ENCODE measurements at regions not wholly inside any gene's neighbourhood (a gene's known extent, or its start where the extent isn't known, plus 50 kb on each side); places are given as distances from the start of the nearest gene placed in this dataset.
A peak's percentile ranks its signal among the peaks of the same experiment; 100 is the strongest.

DNA sequence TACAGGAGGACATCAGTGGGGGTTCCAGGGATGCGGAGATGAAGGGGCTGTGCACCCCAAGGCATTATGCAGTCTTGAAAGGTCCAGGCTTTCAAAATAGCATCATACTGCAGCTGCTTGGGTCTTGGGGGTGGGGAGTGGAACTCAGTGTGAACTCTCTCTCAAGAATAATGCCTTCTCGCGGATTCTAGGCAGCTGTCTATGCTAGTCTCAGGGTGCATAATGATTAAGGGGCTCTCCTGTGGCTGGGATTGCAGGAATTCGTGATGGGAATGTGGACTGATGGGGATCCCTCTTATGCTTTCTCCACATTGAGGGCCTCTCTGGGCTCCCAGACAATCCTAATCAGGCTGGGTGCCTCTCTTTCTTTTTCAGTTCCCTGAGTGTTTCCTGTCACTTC lies 172.2 kb upstream of the ARHGAP24 start:
- Histone ChIP-seq H3K4me3 (ENCODE audit: low read depth, low read length) (no peak overlapping the region), H3K4me1 (ENCODE audit: control insufficient read depth, insufficient read depth, low read length, poor library complexity, severe bottlenecking) (no peaks in the 10 kb centered on the region), H3K36me3 (ENCODE audit: control insufficient read depth, insufficient read depth, low read length) (no peaks in the 10 kb centered on the region), H3K9me3 (ENCODE audit: control insufficient read depth in 2 of 2, low read length in 2 of 2) (no peaks in the 10 kb centered on the region), H3K27me3 (ENCODE audit: control insufficient read depth, insufficient read depth, low read length) (no peaks in the 10 kb centered on the region), H3K27ac (ENCODE audit: insufficient read depth, low read length, poor library complexity, severe bottlenecking) (no peak overlapping the region)
- Mint-ChIP-seq H3K27me3 (no peaks in the 10 kb centered on the region), H3K4me3 (no peak overlapping the region), H3K9me3 (peaks cover 0 to 7% (median 2%) of the 10 kb centered on the region in 7 donors), H3K27ac (no peak overlapping the region), H3K4me1 (no peaks in the 10 kb centered on the region), H3K36me3 (no peaks in the 10 kb centered on the region)
- ATAC-seq (ENCODE audit: low read depth in 2 of 2) (no peak), DNase-seq (no peak)

DNA sequence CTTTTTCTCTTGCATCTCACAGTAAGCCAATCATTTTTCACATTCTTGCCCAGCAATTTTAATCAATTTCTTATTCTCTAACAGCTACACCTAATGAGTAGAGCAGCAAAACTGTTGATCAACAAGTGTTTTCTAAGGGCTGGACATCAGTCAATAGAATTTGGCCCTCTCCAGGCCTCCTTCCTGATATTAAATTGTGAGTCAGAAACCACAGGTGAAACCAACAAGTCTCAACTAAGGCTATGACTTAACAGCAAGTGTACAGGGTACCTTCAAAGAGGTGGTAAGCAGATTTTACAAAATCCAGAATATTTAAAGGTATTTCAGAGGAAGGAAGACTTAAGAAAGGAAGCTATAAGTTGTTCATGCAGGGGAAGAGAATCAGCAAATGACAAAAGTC lies 156.5 kb upstream of the ARHGAP24 start:
- Histone ChIP-seq H3K36me3 (ENCODE audit: control insufficient read depth, insufficient read depth, low read length) (no peaks in the 10 kb centered on the region), H3K27me3 (ENCODE audit: control insufficient read depth, insufficient read depth, low read length) (no peaks in the 10 kb centered on the region), H3K4me1 (ENCODE audit: control insufficient read depth, insufficient read depth, low read length, poor library complexity, severe bottlenecking) (no peaks in the 10 kb centered on the region), H3K27ac (ENCODE audit: insufficient read depth, low read length, poor library complexity, severe bottlenecking) (no peak overlapping the region), H3K4me3 (ENCODE audit: low read depth, low read length) (no peak overlapping the region), H3K9me3 (ENCODE audit: control insufficient read depth in 2 of 2, low read length in 2 of 2) (no peaks in the 10 kb centered on the region)
- no peaks in the 10 kb centered on the region for H3K4me1 Mint-ChIP-seq
- DNase-seq: no peak
- no peak overlapping the region for H3K4me3 Mint-ChIP-seq
- no peaks in the 10 kb centered on the region for H3K36me3 Mint-ChIP-seq
- peaks cover 0 to 10% (median 2%) of the 10 kb centered on the region in 7 donors for H3K9me3 Mint-ChIP-seq
- peak overlapping the region in 1 of 3 donors; percentile 21 for H3K27ac Mint-ChIP-seq
- H3K27me3 Mint-ChIP-seq: no peaks in the 10 kb centered on the region
- no peak for ATAC-seq (ENCODE audit: low read depth in 2 of 2)

DNA sequence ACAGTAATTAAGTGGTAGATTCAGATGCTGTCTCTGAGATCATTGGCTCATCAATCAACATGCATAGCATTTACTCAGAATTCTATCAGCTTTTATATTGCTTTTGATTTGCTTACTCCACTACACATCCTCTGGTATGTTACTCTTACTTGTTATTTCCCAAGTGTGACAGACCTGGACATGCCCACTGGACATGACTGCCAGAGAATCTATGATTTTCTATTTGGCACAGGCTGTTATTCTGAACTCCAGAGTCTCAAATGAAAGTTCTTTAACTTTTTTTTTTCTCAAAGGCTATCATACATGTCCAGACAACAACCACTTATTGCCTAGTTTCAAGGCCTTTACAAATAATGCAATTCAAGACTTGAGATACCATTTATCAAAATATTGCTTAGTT lies 116.1 kb upstream of the ARHGAP24 start:
- no peak for DNase-seq
- H3K9me3 Mint-ChIP-seq: peaks cover 0 to 30% (median 5%) of the 10 kb centered on the region in 7 donors

DNA sequence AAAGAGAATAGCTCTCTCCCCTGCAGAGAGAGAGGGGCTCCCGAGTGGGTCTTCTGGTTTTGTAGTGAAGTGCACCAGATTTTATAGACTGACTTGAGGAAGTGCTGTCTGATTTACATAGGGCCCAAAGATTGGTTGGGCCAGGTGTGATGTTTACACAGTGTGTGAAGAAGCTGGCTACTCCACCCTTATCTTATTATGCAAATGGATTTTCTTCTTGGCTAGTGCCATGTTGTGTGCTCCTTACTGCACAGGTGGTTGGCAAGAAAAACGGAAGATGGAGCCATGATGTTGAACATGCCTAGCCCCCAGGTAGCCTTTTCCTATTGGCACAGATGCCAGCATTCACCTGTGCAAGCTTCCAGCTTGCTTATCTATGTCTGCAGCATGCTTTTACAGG lies 112.4 kb upstream of the ARHGAP24 start:
- H3K9me3 ChIP-seq (ENCODE audit: control insufficient read depth in 2 of 2, low read length in 2 of 2): no peaks in the 10 kb centered on the region
- no peak overlapping the region for H3K27ac ChIP-seq (ENCODE audit: insufficient read depth, low read length, poor library complexity, severe bottlenecking)
- Mint-ChIP-seq H3K9me3 (peaks cover 0 to 13% (median 0%) of the 10 kb centered on the region in 7 donors), H3K27me3 (no peaks in the 10 kb centered on the region), H3K4me3 (no peak overlapping the region), H3K27ac (no peak overlapping the region), H3K36me3 (no peaks in the 10 kb centered on the region), H3K4me1 (no peaks in the 10 kb centered on the region)
- no peaks in the 10 kb centered on the region for H3K27me3 ChIP-seq (ENCODE audit: control insufficient read depth, insufficient read depth, low read length)
- DNase-seq (no peak), ATAC-seq (ENCODE audit: low read depth in 2 of 2) (no peak)
- H3K4me1 ChIP-seq (ENCODE audit: control insufficient read depth, insufficient read depth, low read length, poor library complexity, severe bottlenecking): no peaks in the 10 kb centered on the region
- no peaks in the 10 kb centered on the region for H3K36me3 ChIP-seq (ENCODE audit: control insufficient read depth, insufficient read depth, low read length)
- H3K4me3 ChIP-seq (ENCODE audit: low read depth, low read length): no peak overlapping the region

More for the DNA sequence above, 116.1 kb upstream of the ARHGAP24 start:
- Mint-ChIP-seq H3K27ac (no peak overlapping the region), H3K36me3 (no peaks in the 10 kb centered on the region), H3K4me1 (no peaks in the 10 kb centered on the region), H3K27me3 (no peaks in the 10 kb centered on the region), H3K4me3 (no peak overlapping the region)
- Histone ChIP-seq H3K4me1 (ENCODE audit: control insufficient read depth, insufficient read depth, low read length, poor library complexity, severe bottlenecking) (no peaks in the 10 kb centered on the region), H3K9me3 (ENCODE audit: control insufficient read depth in 2 of 2, low read length in 2 of 2) (no peaks in the 10 kb centered on the region), H3K4me3 (ENCODE audit: low read depth, low read length) (no peak overlapping the region), H3K36me3 (ENCODE audit: control insufficient read depth, insufficient read depth, low read length) (no peaks in the 10 kb centered on the region), H3K27ac (ENCODE audit: insufficient read depth, low read length, poor library complexity, severe bottlenecking) (no peak overlapping the region), H3K27me3 (ENCODE audit: control insufficient read depth, insufficient read depth, low read length) (no peaks in the 10 kb centered on the region)
- ATAC-seq (ENCODE audit: low read depth in 2 of 2): no peak

DNA sequence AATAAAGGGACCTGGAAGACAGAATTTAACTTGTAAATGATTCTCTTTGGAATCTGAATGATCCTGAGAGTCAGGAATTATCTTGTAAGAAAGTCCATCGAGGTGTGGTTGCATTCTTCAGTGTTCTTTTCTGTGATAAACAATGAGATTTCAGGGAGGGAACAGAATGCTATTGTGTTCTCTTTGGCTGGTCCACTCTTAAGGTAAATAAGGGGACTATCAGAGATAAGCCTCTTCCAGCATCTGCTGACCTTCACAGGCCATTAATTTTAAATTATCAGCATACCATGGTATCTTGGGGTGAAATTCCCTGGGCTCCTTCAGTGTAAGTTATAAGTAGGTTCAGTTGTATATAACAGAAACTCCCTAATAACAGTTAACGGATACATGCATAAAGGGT lies 107.1 kb upstream of the ARHGAP24 start:
- Histone ChIP-seq H3K4me1 (ENCODE audit: control insufficient read depth, insufficient read depth, low read length, poor library complexity, severe bottlenecking) (no peaks in the 10 kb centered on the region), H3K27ac (ENCODE audit: insufficient read depth, low read length, poor library complexity, severe bottlenecking) (no peak overlapping the region), H3K9me3 (ENCODE audit: control insufficient read depth in 2 of 2, low read length in 2 of 2) (no peaks in the 10 kb centered on the region), H3K4me3 (ENCODE audit: low read depth, low read length) (no peak overlapping the region), H3K27me3 (ENCODE audit: control insufficient read depth, insufficient read depth, low read length) (no peaks in the 10 kb centered on the region), H3K36me3 (ENCODE audit: control insufficient read depth, insufficient read depth, low read length) (no peaks in the 10 kb centered on the region)
- Mint-ChIP-seq H3K27ac (no peak overlapping the region), H3K4me1 (no peaks in the 10 kb centered on the region), H3K9me3 (peaks cover 0 to 4% (median 0%) of the 10 kb centered on the region in 7 donors), H3K27me3 (no peaks in the 10 kb centered on the region), H3K4me3 (no peak overlapping the region), H3K36me3 (no peaks in the 10 kb centered on the region)
- ATAC-seq (ENCODE audit: low read depth in 2 of 2): no peak
- no peak for DNase-seq

DNA sequence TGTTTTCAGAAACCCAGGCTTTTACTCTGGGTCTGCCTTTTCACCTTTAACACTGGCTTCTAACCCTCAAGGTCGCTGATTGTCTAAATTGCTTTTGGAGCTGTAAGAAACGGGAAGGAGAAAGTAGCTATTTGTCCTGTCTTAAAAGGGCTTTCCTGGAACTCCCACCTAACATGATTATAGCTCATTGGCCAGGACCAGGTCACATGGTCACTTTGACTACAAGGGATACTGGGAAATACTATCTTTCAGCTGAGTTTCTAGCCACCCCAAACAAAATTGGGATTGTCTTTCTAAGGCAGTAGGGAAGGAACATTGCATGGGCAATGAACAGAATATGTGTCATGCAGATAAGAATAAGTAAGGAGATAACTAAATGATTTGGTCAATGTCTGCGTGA lies 106.7 kb upstream of the ARHGAP24 start:
- Histone ChIP-seq H3K4me3 (ENCODE audit: low read depth, low read length) (no peak overlapping the region), H3K36me3 (ENCODE audit: control insufficient read depth, insufficient read depth, low read length) (no peaks in the 10 kb centered on the region), H3K27ac (ENCODE audit: insufficient read depth, low read length, poor library complexity, severe bottlenecking) (no peak overlapping the region), H3K4me1 (ENCODE audit: control insufficient read depth, insufficient read depth, low read length, poor library complexity, severe bottlenecking) (no peaks in the 10 kb centered on the region), H3K27me3 (ENCODE audit: control insufficient read depth, insufficient read depth, low read length) (no peaks in the 10 kb centered on the region), H3K9me3 (ENCODE audit: control insufficient read depth in 2 of 2, low read length in 2 of 2) (no peaks in the 10 kb centered on the region)
- Mint-ChIP-seq H3K4me1 (no peaks in the 10 kb centered on the region), H3K4me3 (no peak overlapping the region), H3K9me3 (peaks cover 0 to 4% (median 0%) of the 10 kb centered on the region in 7 donors), H3K27ac (no peak overlapping the region), H3K36me3 (no peaks in the 10 kb centered on the region), H3K27me3 (no peaks in the 10 kb centered on the region)
- no peak for DNase-seq
- ATAC-seq (ENCODE audit: low read depth in 2 of 2): no peak

DNA sequence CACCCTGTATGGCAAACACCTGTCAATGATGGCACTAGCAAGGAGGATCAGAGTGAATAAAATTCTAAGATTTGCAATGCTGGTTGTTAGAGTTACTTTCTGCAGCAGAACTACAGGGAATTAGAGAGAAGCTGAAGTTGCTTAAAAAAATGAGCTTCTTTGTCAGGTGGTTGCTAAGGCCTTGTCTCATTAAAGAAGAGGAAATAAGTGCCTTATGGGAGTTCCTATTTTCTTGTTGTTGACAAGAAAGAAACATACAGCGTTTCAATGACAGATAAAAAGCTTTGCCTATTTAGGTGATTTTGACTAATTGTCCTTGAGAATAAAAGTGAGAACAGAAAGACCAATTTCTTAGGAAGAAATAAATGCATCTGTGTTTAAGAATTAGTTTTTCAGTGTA lies 106.0 kb upstream of the ARHGAP24 start:
- Mint-ChIP-seq H3K27me3 (no peaks in the 10 kb centered on the region), H3K36me3 (no peaks in the 10 kb centered on the region), H3K4me1 (no peaks in the 10 kb centered on the region), H3K9me3 (peaks cover 0 to 4% (median 0%) of the 10 kb centered on the region in 7 donors), H3K27ac (no peak overlapping the region), H3K4me3 (no peak overlapping the region)
- H3K4me1 ChIP-seq (ENCODE audit: control insufficient read depth, insufficient read depth, low read length, poor library complexity, severe bottlenecking): no peaks in the 10 kb centered on the region
- no peak overlapping the region for H3K4me3 ChIP-seq (ENCODE audit: low read depth, low read length)
- no peak for DNase-seq
- no peaks in the 10 kb centered on the region for H3K36me3 ChIP-seq (ENCODE audit: control insufficient read depth, insufficient read depth, low read length)
- no peak for ATAC-seq (ENCODE audit: low read depth in 2 of 2)
- no peak overlapping the region for H3K27ac ChIP-seq (ENCODE audit: insufficient read depth, low read length, poor library complexity, severe bottlenecking)
- no peaks in the 10 kb centered on the region for H3K27me3 ChIP-seq (ENCODE audit: control insufficient read depth, insufficient read depth, low read length)
- no peaks in the 10 kb centered on the region for H3K9me3 ChIP-seq (ENCODE audit: control insufficient read depth in 2 of 2, low read length in 2 of 2)

DNA sequence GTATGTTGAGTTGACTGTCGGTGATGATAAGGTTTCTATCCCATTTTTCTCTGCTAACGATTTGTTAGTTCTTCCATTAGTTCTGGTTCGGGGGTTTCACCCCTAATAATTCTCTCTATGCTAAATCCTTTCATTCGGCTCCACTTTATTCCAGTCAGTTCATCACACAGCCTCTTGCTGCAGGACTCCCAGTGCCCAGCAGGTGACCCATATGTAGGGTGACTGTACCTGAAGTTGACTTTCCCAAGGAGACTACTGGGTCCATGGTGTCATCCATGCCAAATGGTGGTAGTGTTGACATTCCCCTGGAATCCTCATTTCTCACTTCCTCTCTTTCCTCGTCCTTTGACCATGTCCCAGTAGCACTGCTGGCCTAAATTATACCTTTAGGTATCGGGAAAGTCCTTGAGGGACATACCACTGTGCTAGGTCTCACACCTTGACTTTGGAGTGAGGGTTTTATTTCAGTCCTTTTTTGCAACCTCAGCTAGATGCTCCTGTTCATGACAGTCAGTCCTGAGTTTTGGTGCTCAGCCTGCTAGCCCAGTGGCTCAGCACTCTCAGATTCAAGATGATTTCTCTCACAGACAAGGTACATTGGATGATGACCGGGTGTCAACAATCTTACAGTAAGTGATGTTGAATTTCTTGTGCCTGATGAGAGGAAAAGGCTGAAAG lies 105.1 kb upstream of the ARHGAP24 start:
- H3K4me3 Mint-ChIP-seq: no peak overlapping the region
- Histone ChIP-seq H3K4me1 (ENCODE audit: control insufficient read depth, insufficient read depth, low read length, poor library complexity, severe bottlenecking) (no peaks in the 10 kb centered on the region), H3K4me3 (ENCODE audit: low read depth, low read length) (no peak overlapping the region), H3K27ac (ENCODE audit: insufficient read depth, low read length, poor library complexity, severe bottlenecking) (no peak overlapping the region), H3K36me3 (ENCODE audit: control insufficient read depth, insufficient read depth, low read length) (no peaks in the 10 kb centered on the region), H3K27me3 (ENCODE audit: control insufficient read depth, insufficient read depth, low read length) (no peaks in the 10 kb centered on the region), H3K9me3 (ENCODE audit: control insufficient read depth in 2 of 2, low read length in 2 of 2) (no peaks in the 10 kb centered on the region)
- H3K27ac Mint-ChIP-seq: no peak overlapping the region
- H3K36me3 Mint-ChIP-seq: no peaks in the 10 kb centered on the region
- no peak for ATAC-seq (ENCODE audit: low read depth in 2 of 2)
- H3K9me3 Mint-ChIP-seq: peaks cover 0 to 8% (median 0%) of the 10 kb centered on the region in 7 donors
- DNase-seq: no peak
- no peaks in the 10 kb centered on the region for H3K27me3 Mint-ChIP-seq
- no peaks in the 10 kb centered on the region for H3K4me1 Mint-ChIP-seq

All from CD4-positive, CD25-positive, alpha-beta regulatory T cell (primary cell).